HG03442 (cell line): ENCODE measurements at regions not wholly inside any gene's neighbourhood (a gene's known extent, or its start where the extent isn't known, plus 50 kb on each side); places are given as distances from the start of the nearest gene placed in this dataset.

Source experiments
- ATAC-seq: cut with Tn5 transposase; IDR thresholded peaks from one replicate; pipeline ENCODE4 v1.9.1; 2021; ENCODE audit warnings: mild to moderate bottlenecking, moderate library complexity; ENCODE audit not compliant: unreplicated experiment

DNA sequence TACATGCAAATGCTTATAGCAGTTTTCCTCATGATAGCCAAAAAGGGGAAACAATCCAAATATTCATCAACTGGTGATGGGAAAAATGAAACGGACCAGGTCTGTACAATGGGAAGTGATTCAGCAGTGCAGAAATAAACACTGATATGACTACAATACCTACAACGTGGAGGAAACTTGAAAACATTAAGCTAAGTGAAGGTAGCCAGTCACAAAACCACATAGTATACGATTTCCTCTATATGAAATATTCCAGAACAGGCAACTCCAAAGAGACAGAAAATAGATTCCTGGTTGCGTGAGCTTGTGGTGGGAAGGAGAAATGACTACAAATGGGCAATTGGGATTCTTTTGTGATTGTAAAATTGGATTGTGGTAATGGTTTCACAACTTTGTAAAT, 263.1 kb upstream of the PITRM1 start:
- no peak for ATAC-seq

DNA sequence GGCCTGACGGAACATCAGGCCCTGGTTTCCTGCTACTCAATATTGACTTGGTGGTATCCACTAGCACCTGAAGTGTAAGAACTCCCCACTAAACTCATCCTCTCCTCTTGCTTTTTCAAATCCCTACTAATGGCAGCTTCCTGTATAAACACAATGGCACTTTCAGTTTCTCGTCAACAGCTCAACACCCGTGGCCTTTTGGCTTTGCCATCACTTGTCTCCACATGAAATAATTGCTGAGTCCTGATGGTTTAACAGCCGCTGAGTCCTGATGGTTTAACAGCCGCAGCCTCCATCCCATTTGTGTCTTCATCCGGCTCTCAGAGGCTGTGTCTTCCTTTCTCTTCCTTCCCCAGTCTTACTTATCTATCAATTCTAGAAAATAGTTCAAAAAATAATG, 261.4 kb upstream of the PITRM1 start:
- ATAC-seq, result no peak

DNA sequence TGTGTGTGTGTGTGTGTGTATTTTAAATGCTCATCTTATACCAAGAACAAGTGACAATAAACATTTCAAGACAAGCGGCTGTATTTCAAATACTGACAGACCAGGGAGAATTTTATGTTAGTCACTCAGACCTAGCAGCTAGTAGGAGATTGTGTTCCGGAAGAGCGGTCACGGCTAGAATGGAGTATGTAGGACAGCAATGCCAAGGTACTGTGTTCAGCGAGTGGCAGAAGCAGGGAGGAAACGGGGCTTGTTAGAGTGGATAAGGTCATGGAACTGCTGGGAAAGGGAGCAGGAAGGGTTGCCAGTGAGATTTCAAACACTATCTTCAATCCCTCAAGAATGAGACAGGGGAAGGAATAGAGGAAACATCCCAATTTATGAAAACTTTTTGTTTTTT, 260.5 kb upstream of the PITRM1 start:
- ATAC-seq, result no peak

DNA sequence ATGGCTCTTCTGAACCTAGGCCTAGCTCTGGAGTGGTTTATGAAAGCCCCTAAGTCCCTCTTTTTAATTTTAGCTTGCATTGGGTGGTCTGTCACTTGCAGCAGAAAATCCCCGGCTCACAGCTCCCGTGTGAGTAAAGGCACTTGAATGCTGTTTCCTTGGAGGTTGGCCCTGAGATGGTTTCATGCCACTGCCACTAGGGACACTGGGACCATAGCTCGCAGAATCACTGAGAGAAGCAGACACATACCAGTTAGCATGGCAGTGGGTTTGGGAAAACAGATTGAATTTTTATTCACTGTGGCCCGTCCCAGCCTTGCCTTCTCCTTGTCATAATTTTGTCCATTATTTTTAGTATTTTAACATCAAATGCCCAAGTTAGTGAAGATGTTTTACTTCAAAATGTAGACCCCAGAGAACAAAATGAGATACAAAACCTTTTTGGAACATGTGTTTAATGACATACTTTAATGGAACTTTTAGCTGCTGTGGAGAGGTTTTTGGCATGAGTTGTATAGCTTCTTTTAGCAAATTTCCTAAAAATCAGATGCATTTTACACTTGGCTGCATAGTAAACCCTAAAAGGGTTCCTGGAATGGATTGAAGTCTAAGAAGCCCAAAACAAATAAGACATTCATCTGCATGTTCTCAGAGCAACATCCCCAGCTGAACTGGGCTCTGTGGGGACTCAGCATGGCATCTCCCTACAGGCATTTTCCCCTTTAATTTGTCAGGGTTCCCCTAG, 259.7 kb upstream of the PITRM1 start:
- ATAC-seq, result no peak

DNA sequence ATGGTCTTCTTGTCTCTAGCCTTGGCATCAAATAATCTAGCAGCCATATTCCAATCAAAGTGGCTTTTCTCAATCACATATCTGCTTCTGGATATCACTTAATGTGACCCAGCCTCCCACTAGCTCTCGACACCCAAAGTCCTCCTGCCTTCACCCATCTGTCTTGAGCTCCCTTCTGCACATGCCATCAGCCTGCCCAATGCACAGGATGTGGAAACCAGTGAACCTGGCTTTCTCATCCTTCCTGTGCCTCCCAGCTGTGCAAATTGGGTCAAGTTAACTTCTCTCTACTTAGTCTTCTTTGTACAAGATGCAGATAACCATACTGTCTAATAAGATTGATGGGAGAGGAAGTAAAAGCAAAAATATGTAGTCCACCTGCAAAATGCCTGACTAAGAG, 257.9 kb upstream of the PITRM1 start:
- ATAC-seq, result no peak

DNA sequence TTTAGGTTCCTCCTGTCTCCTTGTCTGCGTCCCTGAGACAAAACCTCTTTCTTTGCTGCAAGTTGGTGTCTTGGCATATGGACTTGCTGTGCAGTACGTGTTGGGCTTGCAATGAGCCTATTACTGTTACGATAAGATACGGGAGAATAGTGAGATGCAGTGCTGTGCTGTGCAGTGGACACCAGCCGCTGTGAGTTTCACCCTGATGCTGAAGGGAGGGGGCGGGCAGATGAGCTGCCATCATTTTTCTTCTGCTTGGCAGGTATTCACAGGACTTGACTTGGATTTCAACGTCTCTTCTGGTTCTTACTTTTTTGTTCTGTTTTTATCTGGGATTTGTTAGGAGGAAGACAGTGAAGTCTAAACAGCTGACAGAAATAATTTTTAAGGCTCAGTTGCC, 257.1 kb upstream of the PITRM1 start:
- ATAC-seq, result no peak

DNA sequence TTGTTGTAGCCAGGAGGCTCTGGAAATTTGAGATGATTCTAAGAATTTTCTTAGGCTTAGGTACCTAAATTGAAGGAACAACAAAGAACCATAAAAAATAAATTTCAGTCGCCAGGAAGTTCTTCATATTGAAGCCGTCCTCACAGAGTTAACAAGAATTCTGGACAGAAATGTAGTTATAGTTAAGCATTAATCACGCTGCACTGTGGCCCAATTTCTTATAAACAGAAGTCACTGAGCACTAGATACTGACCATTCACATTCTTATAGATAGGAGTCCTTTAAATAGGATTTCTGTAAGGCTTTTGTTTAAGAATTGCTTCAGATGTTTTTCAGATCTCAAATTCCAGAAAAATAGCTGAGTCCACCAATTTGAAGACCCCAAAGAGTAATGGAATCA, 256.2 kb upstream of the PITRM1 start:
- no peak for ATAC-seq

DNA sequence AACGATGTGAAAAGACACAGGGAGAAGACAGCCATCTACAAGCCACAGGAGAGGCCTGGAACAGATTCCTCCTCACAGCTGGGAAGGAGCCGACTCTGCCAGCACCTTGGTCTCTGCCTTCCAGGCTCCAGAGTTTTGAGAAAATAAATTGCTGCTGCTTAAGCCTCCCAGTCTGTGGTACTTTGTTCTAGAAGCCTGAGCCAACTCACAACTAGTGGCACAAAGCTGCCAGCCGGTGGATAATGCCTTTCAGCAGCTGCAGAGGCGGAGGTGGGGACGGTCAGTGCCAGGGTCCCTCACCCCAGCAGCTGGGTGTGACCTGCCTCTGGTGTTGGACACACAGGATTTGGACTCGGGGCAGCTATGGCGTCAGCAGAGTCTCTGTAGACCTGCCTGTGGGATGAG, 255.4 kb upstream of the PITRM1 start:
- no peak for ATAC-seq

DNA sequence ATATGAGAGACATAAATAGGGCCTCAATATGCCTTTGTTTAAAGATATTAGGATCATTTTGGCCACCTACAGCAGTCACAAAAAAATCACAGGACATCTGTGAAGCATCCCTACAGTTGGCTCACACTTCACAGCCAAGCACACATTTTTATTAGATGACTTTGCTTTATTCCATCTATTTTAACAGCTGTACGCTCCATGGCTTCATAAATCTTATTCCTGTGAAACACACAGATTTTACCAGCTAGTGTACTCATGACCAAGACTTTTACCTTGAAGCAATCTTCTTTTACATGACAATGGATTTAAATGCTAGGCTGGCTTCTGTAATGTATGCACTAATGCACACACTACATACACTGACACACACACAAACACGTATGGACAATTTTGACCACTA, 254.8 kb upstream of the PITRM1 start:
- no peak for ATAC-seq

DNA sequence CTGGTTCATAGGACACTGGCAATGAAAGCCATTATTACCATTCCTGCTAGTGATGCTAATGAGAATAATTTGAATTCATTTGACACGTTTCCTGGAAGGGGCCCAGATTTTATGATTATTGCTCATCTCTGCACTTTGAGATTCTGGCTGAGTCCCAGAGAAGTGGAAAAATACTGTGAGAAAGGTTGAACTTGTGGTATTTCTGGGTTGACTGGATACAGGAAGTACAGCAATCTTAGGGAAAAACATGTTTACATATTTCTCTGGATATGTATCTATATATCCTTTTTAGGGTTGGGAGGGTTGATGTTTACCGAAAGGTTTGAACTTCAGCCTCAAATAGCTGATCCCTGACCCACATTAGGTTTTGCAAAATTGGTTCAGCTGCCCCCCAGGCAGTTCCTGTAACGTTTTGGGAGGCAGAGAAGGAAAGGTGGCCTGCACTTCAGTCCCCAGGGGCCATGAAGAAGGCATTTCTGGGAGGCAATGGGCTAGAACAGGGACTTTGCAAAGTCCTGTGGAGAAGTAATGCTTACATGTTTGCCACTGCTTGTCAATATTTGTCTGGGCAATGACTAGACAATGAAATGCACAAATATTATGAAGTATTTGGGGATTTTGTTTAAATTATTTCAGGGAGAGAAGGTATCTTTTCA, 253.7 kb upstream of the PITRM1 start:
- ATAC-seq, result no peak

DNA sequence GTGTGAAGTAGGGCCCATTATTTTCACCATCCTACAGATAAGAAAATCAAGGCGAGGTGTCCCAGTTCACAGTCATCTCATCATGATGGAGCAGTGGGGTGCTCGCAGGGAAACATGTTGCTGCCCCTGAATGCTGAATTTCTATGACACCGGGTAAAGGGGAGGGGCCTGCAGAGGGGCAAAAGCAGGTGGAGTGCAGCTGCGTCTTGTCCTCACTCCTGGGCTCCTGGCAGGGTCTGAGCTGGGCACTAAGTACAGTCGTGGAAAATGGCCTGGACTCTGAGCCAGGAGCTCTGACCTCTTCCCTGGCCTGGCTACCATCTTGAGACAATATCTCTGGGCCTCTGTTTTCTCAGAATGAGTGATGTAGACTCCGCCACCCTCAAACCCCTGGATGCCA, 253.1 kb upstream of the PITRM1 start:
- no peak for ATAC-seq

DNA sequence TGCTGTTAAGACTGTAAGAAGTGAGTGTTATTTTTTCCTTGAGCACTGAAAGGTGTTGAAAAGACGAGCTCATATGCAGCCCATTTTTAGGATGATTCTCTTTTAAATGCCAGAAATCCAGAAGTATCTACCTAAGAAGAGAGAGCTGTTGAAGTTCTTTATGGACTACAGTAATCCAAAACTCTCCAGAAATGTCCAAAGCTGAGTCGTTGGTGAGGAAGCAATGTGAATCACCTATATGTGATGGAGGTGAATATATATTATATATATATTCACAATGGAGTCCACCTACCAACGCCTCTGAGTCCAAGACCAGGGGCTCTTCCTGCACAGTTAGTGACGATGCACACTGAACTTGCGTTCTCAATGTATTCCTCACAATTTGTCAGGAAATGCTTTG, 252.7 kb upstream of the PITRM1 start:
- no peak for ATAC-seq

DNA sequence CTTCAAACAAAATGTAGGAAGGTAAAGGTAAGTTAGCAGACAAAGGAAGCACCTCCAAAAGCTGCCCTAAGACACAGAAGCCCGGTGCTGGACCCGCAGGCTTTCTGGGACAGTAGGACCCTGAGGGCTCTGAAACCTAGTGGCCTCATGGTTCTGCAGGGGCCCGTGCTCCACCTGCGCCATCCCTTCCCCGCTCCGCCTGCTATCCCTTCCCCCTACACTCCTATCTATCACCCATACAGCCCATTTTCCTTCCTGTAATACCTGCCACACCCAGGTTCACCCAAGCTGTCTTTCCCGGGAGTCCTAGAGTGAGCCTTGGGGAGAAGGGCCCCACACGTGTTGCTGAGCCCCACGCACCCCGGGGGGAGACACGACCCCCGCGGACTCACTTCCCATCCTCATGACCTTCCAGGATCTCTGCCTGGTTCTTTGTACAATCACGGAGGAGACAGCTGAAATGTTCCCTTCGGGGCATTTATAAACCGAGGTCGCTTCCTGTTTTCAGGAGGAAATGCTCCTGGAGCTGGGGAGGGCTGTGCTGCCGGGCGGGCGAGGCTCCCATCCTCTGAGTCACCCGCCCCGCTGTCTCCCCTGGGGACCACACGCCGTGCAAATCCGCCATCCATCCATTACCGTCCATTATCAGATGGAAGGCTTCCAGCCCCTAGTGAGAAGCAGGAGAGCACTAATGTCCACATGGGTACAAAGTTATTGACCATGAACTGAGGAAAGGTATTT, 251.7 kb upstream of the PITRM1 start:
- ATAC-seq, result no peak

DNA sequence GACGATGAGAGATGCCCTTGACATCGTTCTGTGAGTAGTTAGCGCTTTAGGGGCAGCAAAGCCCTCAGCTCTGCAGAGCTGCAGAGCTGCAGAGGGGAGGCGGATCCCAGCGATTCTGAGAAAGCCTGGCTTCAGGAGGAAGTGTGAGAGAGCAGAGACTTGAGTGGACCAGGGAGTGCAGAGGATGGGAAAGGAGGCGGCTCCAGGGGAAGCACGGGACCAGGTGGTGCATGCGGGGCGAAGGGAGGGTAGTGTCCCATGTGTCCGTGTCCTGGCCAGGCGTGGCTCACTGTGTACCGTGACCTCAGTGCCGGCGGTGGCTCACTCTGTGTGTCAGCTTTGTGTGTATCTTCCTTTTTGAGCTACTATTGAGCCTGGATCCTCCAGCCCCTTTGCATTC, 250.8 kb upstream of the PITRM1 start:
- ATAC-seq, result no peak

DNA sequence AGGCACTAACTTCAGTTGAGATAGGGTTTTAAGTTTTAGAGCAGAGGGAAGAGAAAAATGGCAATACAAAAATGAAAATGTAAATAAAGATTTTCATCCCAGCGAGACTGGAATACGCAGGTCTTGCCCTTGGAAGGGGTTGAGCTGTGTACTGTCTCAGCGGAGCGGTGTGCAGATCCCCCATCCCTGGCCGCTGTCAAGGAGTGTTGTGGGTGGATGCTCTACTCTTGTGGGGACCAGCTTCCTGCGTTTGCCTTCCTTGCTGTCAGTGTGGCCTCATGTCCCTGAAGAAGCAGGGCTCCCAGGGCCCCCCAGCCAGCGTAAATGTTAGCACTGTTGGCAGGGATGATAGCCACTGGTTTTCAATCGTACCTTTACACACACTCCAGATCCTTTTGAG, 249.7 kb upstream of the PITRM1 start:
- ATAC-seq, result no peak

DNA sequence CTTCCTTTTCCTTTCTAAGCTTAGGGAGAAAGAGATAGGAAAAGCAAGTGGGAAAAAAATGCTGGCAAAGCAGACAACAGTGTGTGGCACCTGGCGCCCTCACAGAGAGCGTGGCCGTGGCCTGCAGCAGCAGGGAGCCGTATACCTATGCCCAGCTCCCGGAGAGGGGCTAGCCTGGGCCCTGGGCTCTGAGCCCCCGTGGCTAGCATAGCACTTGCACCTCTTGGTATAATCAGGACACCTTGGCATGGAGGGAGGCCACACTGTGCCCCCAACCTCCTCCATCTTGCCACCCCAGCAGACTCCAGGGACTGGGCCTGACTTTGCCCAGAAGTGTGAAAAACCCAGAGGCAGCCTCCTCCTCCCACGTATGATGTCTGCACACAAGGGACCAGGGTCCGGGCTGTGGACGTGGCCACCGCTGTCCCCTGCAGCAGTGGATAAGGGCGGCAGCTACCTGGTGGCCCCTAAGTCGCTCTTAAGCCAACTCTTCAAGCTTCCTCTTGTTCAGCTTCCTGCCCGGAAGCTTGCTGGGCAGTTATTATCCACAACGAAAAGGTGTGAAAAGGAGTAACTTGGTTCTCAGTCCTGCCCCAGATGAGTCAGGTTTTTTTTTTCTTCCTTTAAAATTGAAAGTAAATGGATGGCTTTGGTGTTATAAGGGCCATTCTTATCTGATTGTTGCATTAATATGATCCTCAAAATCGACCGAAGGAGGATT, 249.1 kb upstream of the PITRM1 start:
- no peak for ATAC-seq

DNA sequence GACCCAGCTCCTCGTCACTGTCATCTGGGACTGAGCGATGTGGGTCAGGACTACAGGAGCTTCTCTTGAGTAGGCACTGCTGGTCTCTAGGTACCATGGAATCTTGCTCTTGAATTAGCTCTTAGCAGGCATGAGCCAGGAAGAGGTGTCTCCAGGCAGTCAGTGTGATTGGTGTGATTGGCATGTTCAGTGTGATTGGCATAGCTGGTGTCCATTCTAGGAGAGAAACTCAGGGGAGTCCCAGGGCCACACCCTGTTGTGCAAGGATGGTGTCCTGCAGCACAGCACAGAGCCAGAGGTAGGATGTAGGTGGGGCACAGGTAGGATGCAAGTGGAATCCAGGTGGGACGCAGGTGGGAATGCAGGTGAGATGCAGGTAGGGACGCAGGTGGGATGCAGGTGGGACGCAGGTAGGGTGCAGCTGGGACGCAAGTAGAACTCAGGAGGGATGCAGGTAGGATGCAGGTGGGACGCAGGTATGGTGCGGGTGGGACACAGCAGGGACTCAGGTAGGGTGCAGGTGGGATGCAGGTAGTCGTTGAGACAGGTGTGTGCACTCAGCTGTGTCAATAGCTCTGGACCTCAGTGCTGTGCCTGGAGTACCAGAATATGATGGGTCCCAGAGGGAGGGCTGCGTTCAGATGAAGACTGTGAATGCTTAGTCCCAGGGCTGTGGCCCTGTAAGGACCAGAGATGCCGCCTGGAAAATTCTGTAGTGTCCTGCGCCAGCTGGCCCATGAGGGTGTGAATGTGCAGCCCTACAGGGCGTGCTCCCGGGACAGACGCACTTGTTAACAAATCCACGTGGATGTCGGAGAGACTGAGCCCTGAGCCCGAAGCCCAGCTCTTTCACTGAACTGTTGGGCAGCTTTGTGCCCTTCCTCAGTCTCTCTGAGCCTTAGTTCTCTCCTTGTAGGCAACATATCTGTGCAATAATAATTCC, 248.2 kb upstream of the PITRM1 start:
- ATAC-seq, result no peak

DNA sequence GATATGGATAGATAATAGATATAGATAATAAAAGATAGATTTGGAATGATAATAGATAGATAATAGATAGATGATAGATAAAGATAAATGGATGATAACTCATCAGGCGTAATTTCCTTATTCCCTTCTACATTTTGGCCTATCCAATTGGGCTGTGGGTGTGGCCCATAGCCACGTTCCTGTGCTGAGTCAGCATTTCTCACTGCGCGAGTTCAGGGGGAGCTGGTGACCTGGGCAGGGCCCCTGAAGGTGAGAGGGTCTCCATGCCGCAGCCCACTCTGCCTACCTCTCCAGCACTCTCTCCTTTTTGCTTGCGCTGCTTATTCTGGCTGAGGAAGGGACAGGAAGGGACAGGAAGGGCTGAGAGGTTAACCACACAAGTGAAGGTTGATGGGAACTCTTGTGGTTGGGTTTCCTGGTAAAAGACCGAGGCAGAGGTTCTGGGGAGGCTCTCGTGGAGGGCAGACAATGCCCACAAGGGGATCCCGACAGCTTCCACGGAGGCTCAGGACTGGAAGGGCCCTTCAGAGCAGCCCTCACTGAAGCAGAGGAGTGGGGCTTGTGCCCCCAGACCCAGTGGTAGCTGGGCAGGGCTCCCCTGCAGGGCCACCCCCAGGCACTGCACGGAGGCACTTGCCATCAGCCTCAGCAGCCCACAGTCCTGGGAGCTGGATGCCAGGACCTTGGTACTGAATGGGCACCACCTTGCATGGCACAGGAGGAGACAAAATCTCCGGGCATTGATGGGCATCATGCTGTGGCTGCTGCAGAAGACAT, 247.3 kb upstream of the PITRM1 start:
- no peak for ATAC-seq

DNA sequence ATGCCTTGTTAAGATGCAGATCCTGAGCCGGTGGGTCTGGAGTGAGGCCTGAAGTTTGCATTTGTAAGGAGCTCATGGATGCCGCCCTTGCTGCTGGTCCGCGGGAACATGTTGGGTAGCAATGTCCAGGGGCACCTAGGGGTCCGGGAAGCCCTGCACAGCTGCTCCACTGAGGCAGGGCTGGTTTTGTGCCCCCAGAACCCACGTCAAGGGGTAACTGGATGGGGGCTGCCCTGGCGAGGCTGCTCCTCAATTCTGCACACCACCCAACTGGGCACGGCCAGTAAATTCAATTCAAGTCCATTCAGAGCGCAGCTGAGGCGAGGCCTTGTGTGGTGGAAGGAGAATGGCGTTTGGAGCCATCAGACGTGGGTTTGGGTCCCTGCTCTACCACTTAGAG, 246.3 kb upstream of the PITRM1 start:
- ATAC-seq, result no peak
